HG03442 (cell line): ENCODE measurements at regions not wholly inside any gene's neighbourhood (a gene's known extent, or its start where the extent isn't known, plus 50 kb on each side); places are given as distances from the start of the nearest gene placed in this dataset.
A peak's percentile ranks its signal among the peaks of the same experiment; 100 is the strongest.
"Not testable (repeated sequence)": the region's sequence is repeated elsewhere in the genome, so short reads cannot be mapped to it uniquely, and the experiment has no call there.

Experiments
- ATAC-seq: cut with Tn5 transposase; IDR thresholded peaks from one replicate; pipeline ENCODE4 v1.9.1; 2021; ENCODE audit warnings: mild to moderate bottlenecking, moderate library complexity; ENCODE audit not compliant: unreplicated experiment

- ATAC-seq: no peak
Observed at GRCh38 chr18:70936160-70936559, 647.3 kb downstream of the SOCS6 start.

DNA sequence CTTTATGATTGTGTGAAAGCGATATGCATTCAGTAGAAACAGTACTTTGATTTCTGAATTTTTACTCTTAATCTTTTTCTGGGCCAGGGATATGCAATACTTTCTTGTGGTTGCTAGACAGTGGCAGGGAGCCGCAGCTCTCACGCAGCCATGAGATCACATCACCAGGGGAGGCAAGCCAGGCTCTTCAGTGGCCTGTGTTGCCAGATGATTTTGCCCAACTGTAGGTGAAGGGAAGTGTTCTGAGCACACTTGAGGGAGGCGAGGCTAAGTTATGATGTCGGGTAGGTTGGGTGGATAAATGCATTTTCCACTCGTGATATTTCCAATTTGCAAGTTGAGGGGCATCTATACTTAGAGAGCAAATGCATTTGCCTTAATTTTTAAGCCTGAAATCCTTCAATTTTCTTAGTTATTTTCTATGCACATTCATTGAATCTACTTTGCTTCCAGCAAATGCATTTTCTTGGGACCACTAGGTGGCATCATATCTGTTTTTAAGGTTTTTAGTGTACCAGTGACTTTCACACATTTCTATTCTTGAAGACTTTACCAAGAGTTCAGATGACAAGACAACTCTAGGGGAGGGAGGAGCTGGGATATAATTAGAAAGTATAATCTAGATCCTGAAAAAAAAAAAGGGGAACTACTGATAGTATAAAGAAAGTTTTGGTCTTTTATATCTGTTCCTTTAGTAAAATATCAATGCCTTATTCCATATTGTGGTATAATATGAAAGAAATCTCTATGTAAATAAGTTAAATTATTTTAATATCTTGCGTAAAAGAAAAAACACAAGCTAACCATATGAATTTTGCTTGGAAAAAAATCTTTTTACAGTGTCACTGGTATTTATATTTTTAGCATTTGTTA lies 643.3 kb downstream of the SOCS6 start:
- no peak for ATAC-seq

DNA sequence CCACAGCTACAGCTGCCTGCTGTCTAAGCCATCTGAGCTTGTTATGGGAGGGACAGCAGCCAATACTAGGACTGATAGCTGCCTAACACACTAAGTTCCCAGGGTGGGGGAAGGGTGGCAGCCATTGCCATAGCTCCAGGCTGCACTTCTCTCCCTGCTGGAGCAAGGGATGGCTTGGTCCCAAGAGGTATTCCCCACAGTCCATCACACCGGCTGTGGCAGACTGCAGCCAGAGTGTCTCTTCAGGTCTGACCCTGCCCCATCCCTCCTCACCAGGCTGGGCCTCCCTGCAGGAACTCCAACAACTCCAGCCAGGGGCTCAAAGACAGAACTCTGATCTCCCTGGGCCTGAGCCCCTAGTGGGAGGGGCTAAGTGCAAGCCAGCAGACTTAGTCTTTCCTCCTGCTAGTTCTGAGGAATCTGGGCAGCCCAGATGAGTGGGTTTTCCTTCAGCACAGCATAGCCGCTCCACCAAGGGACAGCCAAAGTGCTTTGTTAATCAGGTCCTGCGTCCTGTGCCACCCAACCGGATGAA lies 632.1 kb downstream of the SOCS6 start:
- ATAC-seq: no peak

DNA sequence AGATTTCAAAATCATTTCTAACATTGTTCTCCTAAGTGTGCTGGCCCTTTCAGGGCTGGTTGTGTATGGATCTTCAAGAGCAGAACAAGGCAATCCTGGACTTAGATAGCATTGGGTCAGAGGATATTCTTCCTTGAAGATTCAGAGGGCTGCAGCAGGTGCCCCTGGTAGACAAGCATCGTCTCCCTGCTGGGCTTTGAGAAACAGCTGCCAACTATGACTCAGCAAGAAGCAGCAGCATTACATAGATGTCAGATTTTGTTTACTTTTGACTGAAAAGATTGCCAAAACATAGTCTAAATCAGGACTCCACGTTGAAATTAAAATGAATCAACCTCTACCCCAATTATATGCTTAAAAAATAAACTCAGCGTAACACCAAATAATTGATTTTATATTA lies 618.8 kb downstream of the SOCS6 start:
- no peak for ATAC-seq

- ATAC-seq: no peak
Observed at GRCh38 chr18:70892381-70892780, 603.5 kb downstream of the SOCS6 start.

DNA sequence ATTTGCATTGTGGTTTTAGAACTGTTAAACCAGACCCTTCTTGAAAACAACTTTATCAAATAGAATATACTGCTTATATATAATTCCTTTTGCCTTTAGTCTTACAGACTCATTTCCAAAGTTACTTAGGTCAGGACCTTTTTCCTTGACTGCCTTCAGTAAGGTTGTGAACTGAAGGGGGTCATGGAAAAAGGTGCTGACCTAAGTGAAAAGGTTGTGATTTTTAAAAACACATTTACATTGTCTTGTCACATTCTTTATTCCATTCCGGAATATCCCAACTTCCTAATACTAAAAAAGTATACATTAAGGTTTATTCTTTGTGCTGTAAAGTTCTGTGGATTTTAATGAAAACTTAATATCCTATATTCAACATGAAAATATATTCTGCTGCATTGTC lies 581.4 kb downstream of the SOCS6 start:
- ATAC-seq: no peak

- no peak for ATAC-seq
Observed at GRCh38 chr18:70848329-70848728, 559.5 kb downstream of the SOCS6 start.

DNA sequence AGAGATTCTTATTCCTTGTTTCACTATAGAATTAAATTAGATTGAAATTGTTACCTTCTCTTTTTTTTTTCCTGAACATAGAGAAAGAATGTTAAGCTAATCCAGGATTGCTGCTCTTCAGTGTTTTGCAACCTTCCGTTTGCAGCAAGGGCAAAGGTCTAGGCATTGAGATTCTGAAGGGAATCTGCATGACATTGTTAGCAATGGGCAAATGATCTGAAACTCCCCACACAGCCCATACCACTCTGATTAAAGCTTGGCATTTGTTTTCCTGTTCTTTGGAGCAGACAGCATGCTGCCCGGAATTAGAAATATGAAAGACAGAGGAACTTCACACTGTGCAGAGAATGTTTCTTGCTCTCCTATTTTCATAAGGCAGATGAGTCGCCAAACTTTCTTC lies 551.8 kb downstream of the SOCS6 start:
- no peak for ATAC-seq

DNA sequence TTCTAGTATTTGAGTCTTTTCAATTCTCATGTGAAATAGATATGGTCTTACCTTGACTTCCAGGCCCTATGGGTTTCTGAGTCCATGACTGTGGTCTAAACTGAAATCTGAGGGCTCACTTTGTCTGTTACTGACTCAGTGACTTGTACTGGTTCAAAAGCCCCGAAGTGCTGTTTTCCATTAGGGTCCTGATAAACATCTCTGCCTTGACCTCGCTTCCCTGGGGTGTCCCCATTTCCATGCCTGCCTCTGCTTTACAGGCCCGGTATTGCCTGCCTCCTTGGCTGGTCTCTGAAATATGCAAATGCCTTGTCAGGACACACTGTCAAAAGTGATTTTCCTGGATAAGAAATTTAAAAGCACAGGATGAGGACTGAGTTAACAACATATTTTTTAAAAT lies 538.8 kb downstream of the SOCS6 start:
- no peak for ATAC-seq

DNA sequence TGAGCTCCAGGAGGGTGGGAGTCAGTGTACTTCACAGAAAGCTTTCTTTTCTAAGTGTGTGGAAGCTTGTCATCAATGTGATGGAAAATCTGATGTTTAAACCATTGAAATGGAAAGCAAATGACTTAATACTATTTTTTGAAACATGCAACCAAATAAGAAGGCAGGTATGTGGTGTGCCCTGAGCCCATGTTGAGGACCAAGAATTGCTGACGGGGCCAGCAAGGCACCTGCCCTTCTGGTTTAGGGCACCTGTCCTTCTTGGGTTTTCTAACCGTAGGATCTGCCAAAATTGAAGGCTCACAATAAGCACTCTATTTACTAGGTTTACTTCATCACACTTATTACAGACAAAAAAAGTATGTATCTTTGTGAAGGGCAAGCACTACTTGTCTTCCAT lies 537.7 kb downstream of the SOCS6 start:
- no peak for ATAC-seq

DNA sequence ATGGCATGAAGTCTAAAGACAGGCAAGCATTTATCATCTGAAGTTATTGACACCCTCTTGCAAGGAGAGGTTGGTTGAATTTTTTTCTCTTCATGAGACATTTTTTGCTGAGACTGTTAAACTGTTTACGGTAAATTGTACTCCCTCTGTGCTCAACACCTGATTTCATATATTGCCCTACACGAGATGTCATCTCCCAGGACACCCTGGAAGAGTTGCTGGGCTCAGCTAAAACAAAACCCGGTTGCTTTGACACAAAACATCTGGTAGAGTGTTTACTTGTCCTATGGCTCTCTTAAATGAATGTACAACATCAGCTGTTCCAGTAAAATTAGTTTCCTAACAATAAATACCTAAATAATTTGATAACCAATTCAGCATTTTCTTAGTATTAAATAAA lies 533.8 kb downstream of the SOCS6 start:
- no peak for ATAC-seq

GRCh38 chr18:70822117-70822516 lies 533.3 kb downstream of the SOCS6 start:
- no peak for ATAC-seq

DNA sequence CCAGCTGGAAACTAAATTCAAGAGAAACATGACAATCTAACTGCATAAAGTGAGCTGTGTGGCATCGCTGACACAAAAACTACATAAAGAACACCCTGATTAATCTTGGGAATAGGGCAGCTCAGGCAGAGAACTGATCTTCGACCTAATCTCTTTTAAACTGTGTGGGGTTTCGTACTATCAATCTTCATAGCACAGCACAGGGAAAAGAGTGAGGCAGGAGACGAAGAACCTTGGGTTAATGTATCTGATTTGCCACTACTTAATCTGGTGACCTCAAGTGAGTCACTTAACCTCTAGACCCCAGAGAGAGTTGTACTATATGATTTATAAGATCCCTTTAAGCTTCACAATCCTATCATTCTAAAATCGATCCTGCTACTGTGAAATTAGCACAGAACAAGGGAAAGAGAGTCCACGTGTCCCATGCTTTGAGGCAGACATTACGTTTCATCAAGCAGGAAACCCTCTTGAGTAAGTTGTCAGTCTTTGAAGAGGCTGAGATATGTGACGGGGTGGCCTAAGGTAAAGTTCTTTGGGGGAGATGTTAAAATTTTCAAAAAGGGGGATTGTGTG lies 519.7 kb downstream of the SOCS6 start:
- no peak for ATAC-seq

DNA sequence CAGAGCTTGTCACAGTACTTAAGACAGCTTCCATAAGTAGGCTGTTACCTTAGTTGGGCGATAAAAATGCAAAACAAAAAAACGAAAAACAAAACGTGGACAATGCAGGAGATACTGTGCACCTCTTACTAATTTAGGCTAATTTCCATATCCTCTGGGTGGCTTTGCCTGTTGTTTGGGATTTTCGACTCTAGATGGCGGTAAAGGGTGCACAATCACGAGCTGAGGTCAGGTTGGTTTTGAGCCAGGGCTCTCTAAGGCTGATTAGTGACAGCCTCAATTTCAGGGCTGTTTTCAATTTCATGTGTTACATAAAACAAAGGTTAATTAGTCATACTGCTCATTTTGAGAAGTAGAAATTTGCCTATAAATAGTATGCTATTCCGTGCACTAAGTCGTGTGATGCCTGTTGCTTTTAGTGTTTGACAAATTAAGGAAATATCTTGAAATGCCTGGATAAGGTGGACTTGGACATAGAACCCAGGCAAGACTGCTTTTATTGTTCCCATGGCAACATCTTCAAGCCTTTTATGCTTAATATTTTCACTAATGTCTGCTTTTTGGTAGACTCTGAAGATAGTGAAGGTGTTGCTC lies 493.1 kb downstream of the SOCS6 start:
- peak; percentile 97 for ATAC-seq

- ATAC-seq: not testable (repeated sequence)
Observed at GRCh38 chr18:70766254-70766653, 477.4 kb downstream of the SOCS6 start.

DNA sequence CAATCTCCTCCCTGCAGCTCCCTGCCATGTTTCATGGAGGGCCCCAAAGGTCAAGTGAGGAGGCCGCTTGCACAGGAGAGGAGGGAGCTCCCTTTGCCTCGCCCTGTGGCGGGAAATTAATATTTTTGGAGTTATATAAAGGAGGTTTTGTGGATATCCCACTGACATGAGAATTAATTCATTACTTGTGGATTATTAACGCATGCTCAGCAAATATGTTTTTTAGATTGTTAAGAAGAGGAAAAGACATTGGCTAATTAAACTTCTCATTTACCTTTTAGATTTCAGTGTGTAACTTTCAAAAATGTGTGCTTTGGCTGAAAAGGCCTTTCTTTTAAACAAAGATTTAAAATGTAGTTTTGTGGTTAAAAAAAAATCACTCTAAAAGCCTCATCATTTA lies 474.0 kb downstream of the SOCS6 start:
- ATAC-seq: no peak

DNA sequence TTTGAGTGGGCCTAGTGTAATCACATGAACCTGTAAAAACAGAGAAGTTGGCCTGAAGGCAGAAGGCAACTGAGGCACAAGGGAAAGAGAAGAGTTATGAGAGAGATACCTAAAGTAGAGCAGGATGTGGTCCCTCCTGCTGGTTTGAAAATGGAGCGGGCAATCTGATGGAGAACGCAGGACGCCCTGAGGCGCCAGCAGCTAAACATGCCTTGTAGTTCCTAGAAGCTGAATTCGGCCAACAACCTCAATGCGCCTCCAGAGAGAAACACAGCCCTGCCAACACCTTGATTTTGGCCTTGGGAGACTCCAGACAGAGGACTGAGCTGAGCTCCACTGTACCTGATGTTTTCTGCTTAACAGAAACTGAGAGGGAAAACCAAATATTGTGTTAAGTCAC lies 469.9 kb downstream of the SOCS6 start:
- ATAC-seq: no peak

GRCh38 chr18:70754486-70754885 lies 465.6 kb downstream of the SOCS6 start:
- ATAC-seq: no peak

DNA sequence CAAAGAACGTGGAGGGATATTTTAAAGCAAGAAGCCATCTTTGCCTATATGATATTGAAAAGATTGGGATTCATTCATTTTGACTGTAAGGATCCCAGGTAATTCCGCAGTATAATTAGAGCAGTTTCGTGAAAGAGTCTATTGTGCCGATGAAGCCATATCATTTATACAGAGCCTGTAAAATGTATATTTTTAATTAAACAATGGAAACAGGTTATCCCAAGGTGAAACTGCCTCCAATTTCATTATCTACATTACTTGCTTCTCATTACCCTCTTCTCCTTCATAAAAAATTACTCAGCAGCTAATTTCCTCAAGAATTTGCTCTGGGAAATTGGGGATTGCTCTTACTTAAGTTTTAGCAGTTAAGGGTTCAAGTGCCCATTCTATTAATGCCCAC lies 444.1 kb downstream of the SOCS6 start:
- no peak for ATAC-seq

GRCh38 chr18:70732188-70732587 lies 443.3 kb downstream of the SOCS6 start:
- no peak for ATAC-seq

DNA sequence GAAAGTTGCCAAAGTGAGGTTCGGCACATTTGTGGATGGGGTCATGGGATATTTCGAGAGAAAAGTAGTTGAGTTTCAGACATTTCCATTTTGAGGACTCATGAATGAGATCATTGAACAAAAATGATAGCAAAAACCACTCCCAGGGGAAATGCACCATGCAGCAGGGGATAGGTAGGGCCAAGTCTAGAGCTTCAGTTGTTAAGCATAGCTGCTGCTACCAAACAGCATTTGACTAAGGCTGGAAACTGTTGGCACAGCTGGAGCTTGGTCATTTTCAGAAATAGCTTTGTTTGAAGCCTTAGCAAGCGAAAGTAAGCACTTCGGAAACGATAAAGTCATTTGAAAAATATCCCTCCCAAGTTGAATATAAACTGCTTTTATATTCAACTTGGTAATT lies 431.8 kb downstream of the SOCS6 start:
- ATAC-seq: no peak

DNA sequence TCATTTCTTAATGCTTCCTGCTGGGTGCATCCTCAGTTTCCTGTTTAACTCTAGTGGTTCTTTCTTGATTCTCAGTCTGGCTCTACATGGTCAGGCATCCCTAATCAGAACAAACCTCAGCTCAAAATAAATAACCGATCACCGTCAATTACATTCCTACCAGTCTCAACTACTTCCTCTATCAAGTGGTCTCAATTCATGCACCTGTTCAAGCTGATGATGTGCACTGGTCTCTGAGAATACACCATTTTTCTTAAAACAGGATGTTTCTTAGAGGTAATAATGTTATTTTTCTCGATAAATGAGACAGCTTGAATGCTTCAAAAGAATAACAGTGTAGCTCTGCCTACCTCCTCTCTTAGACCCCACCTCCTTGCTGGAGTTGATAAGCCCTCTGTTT lies 420.9 kb downstream of the SOCS6 start:
- no peak for ATAC-seq
